K562 (cell line): ENCODE measurements at regions not wholly inside any gene's neighbourhood (a gene's known extent, or its start where the extent isn't known, plus 50 kb on each side); places are given as distances from the start of the nearest gene placed in this dataset.
A peak's percentile ranks its signal among the peaks of the same experiment; 100 is the strongest.

ENCODE experiments used
- ATAC-seq: fragments of 200-7000 bp; cut with Tn5 transposase; 3 replicates; pipeline ENCODE4 v1.9.1; 2020; ENCODE audit warnings: moderate library complexity
- BruUV-seq: library from RNA; stranded (reverse); fragments of 400-500 nt; replicated peaks from 2 replicates; lab custom pipeline; 2021; lab: Mats Ljungman, UMichigan
- CTCF ChIA-PET: fragments of 300-600 bp; formaldehyde crosslinking; extraction: SDS; loops from one replicate; lab custom pipeline; 2021; ENCODE audit warnings: low intra/inter-chr PET ratio; lab: Yijun Ruan, JAX
- POLR2A ChIA-PET: fragments of 300-600, 350-650 bp; sonication (Branson Sonifier 250); formaldehyde crosslinking; extraction: SDS; loops from one replicate; lab custom pipeline; 2021; ENCODE audit warnings: antibody characterized with exemption, inconsistent platforms; lab: Yijun Ruan, JAX
- DNase-seq, 4 experiments: peaks; one replicate each; pipeline versions ENCODE4 v3.0.0 to v3.0.0-alpha.2; 2011 to 2018; ENCODE audit warnings: low spot score in 3 of 4, mixed read lengths in 3 of 4; ENCODE audit errors: extremely low read depth in 1 of 4
- FAIRE-seq: peaks from 2 replicates; lab custom pipeline; 2011; peaks lifted over from hg19 to GRCh38; lab: Jason Lieb, UNC
- H2AFZ ChIP-seq: 2 replicates; pipeline ENCODE4 v1.6.0; 2011; ENCODE audit warnings: low read depth, low read length, control low read depth, inconsistent platforms
- H3K27ac ChIP-seq: fragments of 200-600 bp; 3 replicates; pipeline ENCODE4 v1.8.0; 2011; ENCODE audit warnings: low read depth, mild to moderate bottlenecking, control low read depth, inconsistent platforms, low read length, moderate library complexity, mixed read lengths; ENCODE audit errors: extremely low read depth
- H3K27me3 ChIP-seq, 2 experiments: fragments of 300-600 bp in 1 of 2; 2 replicates in 1 of 2; 3 replicates in 1 of 2; pipeline versions ENCODE4 v1.6.0 to v1.8.0; 2011; ENCODE audit warnings: inconsistent platforms in 2 of 2, low read length in 2 of 2, mild to moderate bottlenecking in 1 of 2, mixed read lengths in 1 of 2, moderate library complexity in 1 of 2; ENCODE audit not compliant: control insufficient read depth in 2 of 2, insufficient read depth in 2 of 2
- H3K36me3 ChIP-seq: fragments of 300-600 bp; 3 replicates; pipeline ENCODE4 v1.8.0; 2011; ENCODE audit warnings: mild to moderate bottlenecking, low read length, inconsistent platforms; ENCODE audit not compliant: control insufficient read depth, insufficient read depth
- H3K4me1 ChIP-seq, 2 experiments: fragments of 200-600 bp in 1 of 2; replicated peaks in 1 of 2; 2 replicates in 1 of 2; 3 replicates in 1 of 2; pipeline versions ENCODE4 v1.5.1 to v1.8.0; 2011; ENCODE audit warnings: inconsistent platforms in 2 of 2, low read length in 2 of 2, mild to moderate bottlenecking in 1 of 2, mixed read lengths in 1 of 2, moderate library complexity in 1 of 2; ENCODE audit not compliant: control insufficient read depth in 2 of 2, insufficient read depth in 2 of 2
- H3K4me2 ChIP-seq: 2 replicates; pipeline ENCODE4 v1.6.1; 2011; ENCODE audit warnings: low read length, control low read depth, inconsistent platforms, mixed read lengths; ENCODE audit not compliant: insufficient read depth
- H3K4me3 ChIP-seq: fragments of 200-600 bp; sonication (generic), shearing (Covaris generic); 2 replicates; pipeline ENCODE4 v1.5.1; 2016; ENCODE audit warnings: control low read depth, inconsistent platforms
- H3K79me2 ChIP-seq: fragments of 200-600 bp; 3 replicates; pipeline ENCODE4 v1.8.0; 2011; ENCODE audit warnings: low read length, inconsistent platforms; ENCODE audit not compliant: control insufficient read depth, insufficient read depth
- H3K9ac ChIP-seq, 2 experiments: 2 replicates each; pipeline versions ENCODE4 v1.6.0 to v1.6.1; 2011; ENCODE audit warnings: low read depth in 2 of 2, low read length in 2 of 2, control low read depth in 1 of 2, inconsistent platforms in 1 of 2, mild to moderate bottlenecking in 1 of 2, mixed read lengths in 1 of 2; ENCODE audit not compliant: insufficient read depth in 1 of 2
- H3K9me1 ChIP-seq: one replicate; pipeline ENCODE4 v1.6.0; 2011; ENCODE audit warnings: inconsistent platforms, mild to moderate bottlenecking, low read length, moderate library complexity; ENCODE audit not compliant: control insufficient read depth, insufficient read depth
- H3K9me3 ChIP-seq: replicated peaks from 2 replicates; pipeline ENCODE4 v1.5.1; 2011; ENCODE audit warnings: low read depth, low read length, inconsistent platforms; ENCODE audit not compliant: control insufficient read depth, insufficient read depth
- H4K20me1 ChIP-seq: replicated peaks from 2 replicates; pipeline ENCODE4 v1.6.1; 2011; ENCODE audit warnings: low read length, inconsistent platforms, mixed read lengths; ENCODE audit not compliant: control insufficient read depth, insufficient read depth
- CTCF ChIP-seq, 3 experiments: IDR thresholded peaks in 2 of 3; conservative IDR thresholded peaks in 1 of 3; 2 replicates each; pipeline ENCODE4 v1.5.1; 2011 to 2012; ENCODE audit warnings: low read length in 3 of 3, mild to moderate bottlenecking in 3 of 3, control low read depth in 2 of 3, improper control_type of control experiment in 1 of 3, inconsistent platforms in 1 of 3, low read depth in 1 of 3, mixed read lengths in 1 of 3, moderate library complexity in 1 of 3; ENCODE audit not compliant: insufficient read depth in 2 of 3
- DEAF1 ChIP-seq: fragments of 450-650 bp; formaldehyde crosslinking; IDR thresholded peaks from 2 replicates; pipeline ENCODE4 v1.4.0; 2020; ENCODE audit warnings: mild to moderate bottlenecking, moderate library complexity
- NCOA2 ChIP-seq, 2 experiments: fragments of 450-650 bp; IDR thresholded peaks; 2 replicates each; pipeline ENCODE4 v1.6.1; 2018; ENCODE audit warnings: mild to moderate bottlenecking in 2 of 2, moderate library complexity in 1 of 2; ENCODE audit not compliant: partially characterized antibody in 2 of 2
- REST ChIP-seq, 2 experiments: fragments of 450-650 bp; formaldehyde crosslinking in 1 of 2; IDR thresholded peaks; 2 replicates each; pipeline versions ENCODE4 v1.4.0 to v1.6.1; 2014 to 2020; ENCODE audit warnings: mild to moderate bottlenecking in 2 of 2, borderline replicate concordance in 1 of 2, low read depth in 1 of 2
- SMC3 ChIP-seq: conservative IDR thresholded peaks from 2 replicates; pipeline ENCODE4 v1.6.1; 2011; ENCODE audit warnings: low read depth, low read length, improper control_type of control experiment; ENCODE audit not compliant: insufficient read depth
- WGBS: fragments of 100-300 bp; shearing (Covaris generic); methylation state at CpG from one replicate; pipeline ENCODE4 v1.1.6; 2016; ENCODE audit warnings: low coverage, mixed read lengths; ENCODE audit not compliant: insufficient coverage; ENCODE audit errors: missing lambda C conversion rate; 5-methylcytosine and 5-hydroxymethylcytosine counted together
- in situ Hi-C: fragments of 300-500 bp; cut with MboI; formaldehyde crosslinking; loops from 4 replicates; pipeline ENCODE4 v1.15.0; 2018; ENCODE audit warnings: inconsistent platforms, mixed read lengths
- intact Hi-C: fragments of 100-400 bp; cut with micrococcal nuclease; formaldehyde crosslinking; loops from 2 replicates; pipeline ENCODE4 v1.14.2; 2022

GRCh38 chr20:41956338-41957074 is 338.3 kb upstream of the CHD6 start:
- H3K27ac ChIP-seq, result no peak overlapping the region
- in situ Hi-C loops, result loop anchor here (10.0 kb wide), 1 partner anchor 1228 kb away; the partner anchor contains the start of gene PTPRT
- BruUV-seq, result no TSS peak
- peak; percentile 41; the same call in 1 of the 2 replicates for TF ChIP-seq SMC3
- TF ChIP-seq REST (IDR thresholded peaks at IDR 0.05; ENCODE audit: borderline replicate concordance), result peak; percentile 65; the same call in 1 of the 2 replicates
- no peak for TF ChIP-seq REST (CRISPR knock-in tag; IDR thresholded peaks at IDR 0.05; ENCODE audit: low read depth)
- no peak for TF ChIP-seq NCOA2 (IDR thresholded peaks at IDR 0.05; ENCODE audit: partially characterized antibody in 2 of 2)
- TF ChIP-seq CTCF (IDR thresholded peaks at IDR 0.05 in 2 of 3, conservative IDR thresholded peaks at IDR 0.05 in 1 of 3; ENCODE audit: insufficient read depth in 2 of 3, low read depth in 1 of 3, low read length in 3 of 3), result peak; percentile 62 to 80 (median 72)
- TF ChIP-seq DEAF1 (CRISPR knock-in tag), result 0 out of 2 replicates have a peak, but pooled peaks have one; percentile 17

More at GRCh38 chr20:41956338-41957074, 338.3 kb upstream of the CHD6 start:
- Histone ChIP-seq H3K4me3 (no peak overlapping the region), H2AFZ (no peak overlapping the region), H3K9ac (no peak overlapping the region), H3K9me3 (no peaks in the 10 kb centered on the region), H3K4me2 (no peak overlapping the region), H3K36me3 (no peaks in the 10 kb centered on the region), H4K20me1 (0 out of 2 replicates have a peak, but pooled peaks cover 5% of the 10 kb centered on the region), H3K4me1 (no peaks in the 10 kb centered on the region), H3K9me1 (no peaks in the 10 kb centered on the region), H3K27me3 (no peaks in the 10 kb centered on the region; a peak in 1 of 5 replicates), H3K79me2 (no peaks in the 10 kb centered on the region)
- FAIRE-seq (peak; percentile 72), DNase-seq (peak; percentile 33 to 50 (median 42)), ATAC-seq (peak; percentile 89)
- CTCF ChIA-PET, result no interaction called here
- intact Hi-C loops, result loop anchor here (5.0 kb wide), 1 partner anchor 1231 kb away; the partner anchor contains the start of gene PTPRT
- 0% methylated on average over 6 of the region's 6 CpGs for WGBS
- POLR2A ChIA-PET, result interaction anchor here (0.6 kb wide), 1 partner anchor 1323 kb away, joined by 3 read pairs; no protein-coding TSS in a partner anchor
